ENCODE measurements at regions not wholly inside any gene's neighbourhood (a gene's known extent, or its start where the extent isn't known, plus 50 kb on each side); places are given as distances from the start of the nearest gene placed in this dataset.

DNA sequence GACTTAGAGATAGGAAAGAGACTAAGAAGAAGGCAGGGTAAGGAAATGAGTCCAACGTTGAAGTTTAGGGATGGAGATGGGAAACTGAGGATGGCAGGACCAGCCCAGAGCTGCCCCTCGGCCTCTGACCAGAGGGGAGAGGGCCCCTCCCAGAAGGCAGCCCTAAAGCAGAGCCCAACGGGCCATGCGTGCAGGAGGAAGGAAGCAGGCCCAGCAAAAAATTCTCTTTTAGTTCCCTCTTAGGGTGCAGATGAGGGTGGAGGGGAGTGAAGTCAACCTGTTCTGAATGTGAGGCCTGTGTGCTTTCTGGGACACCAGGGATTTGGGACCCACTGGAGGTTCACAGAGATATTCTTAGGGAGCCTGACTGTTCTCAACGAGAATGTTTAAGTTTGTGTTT, 225.4 kb downstream of the RHOU start:
- intact Hi-C loops (cut with micrococcal nuclease; ENCODE audit: unreplicated experiment): no loop called here
- H3K36me3 ChIP-seq (ENCODE audit: low read depth): no peaks in the 10 kb centered on the region
- H3F3A ChIP-seq (ENCODE audit: insufficient read depth, low read depth): no peaks in the 10 kb centered on the region
- TF ChIP-seq, protein P1, sequence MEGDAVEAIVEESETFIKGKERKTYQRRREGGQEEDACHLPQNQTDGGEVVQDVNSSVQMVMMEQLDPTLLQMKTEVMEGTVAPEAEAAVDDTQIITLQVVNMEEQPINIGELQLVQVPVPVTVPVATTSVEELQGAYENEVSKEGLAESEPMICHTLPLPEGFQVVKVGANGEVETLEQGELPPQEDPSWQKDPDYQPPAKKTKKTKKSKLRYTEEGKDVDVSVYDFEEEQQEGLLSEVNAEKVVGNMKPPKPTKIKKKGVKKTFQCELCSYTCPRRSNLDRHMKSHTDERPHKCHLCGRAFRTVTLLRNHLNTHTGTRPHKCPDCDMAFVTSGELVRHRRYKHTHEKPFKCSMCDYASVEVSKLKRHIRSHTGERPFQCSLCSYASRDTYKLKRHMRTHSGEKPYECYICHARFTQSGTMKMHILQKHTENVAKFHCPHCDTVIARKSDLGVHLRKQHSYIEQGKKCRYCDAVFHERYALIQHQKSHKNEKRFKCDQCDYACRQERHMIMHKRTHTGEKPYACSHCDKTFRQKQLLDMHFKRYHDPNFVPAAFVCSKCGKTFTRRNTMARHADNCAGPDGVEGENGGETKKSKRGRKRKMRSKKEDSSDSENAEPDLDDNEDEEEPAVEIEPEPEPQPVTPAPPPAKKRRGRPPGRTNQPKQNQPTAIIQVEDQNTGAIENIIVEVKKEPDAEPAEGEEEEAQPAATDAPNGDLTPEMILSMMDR (conservative IDR thresholded peaks at IDR 0.05): no peak
- TF ChIP-seq EZH2 (IDR thresholded peaks at IDR 0.05; ENCODE audit: low read depth): no peak
- no peaks in the 10 kb centered on the region for H4K20me1 ChIP-seq (ENCODE audit: insufficient read depth)
- no peak overlapping the region for H3K27ac ChIP-seq
- peaks cover 60% of the 10 kb centered on the region for H3K27me3 ChIP-seq (ENCODE audit: insufficient read depth, low read depth)
- H3K79me2 ChIP-seq (ENCODE audit: low read depth): no peaks in the 10 kb centered on the region
- H3K4me2 ChIP-seq: no peak overlapping the region
- H2AFZ ChIP-seq: no peak overlapping the region
- H3K9me3 ChIP-seq (ENCODE audit: insufficient read depth, low read depth): no peaks in the 10 kb centered on the region
- no peak overlapping the region for H3K4me3 ChIP-seq
- BruUV-seq (replicated peaks): no TSS peak
- ChIA-PET POLR2A (ENCODE audit: unreplicated experiment) (no interaction called here), CTCF (no interaction called here)
- no peaks in the 10 kb centered on the region for H3K4me1 ChIP-seq (replicated peaks; ENCODE audit: insufficient read depth)
- H3K9me2 ChIP-seq (ENCODE audit: insufficient read depth): no peaks in the 10 kb centered on the region
- DNase-seq: no peak

DNA sequence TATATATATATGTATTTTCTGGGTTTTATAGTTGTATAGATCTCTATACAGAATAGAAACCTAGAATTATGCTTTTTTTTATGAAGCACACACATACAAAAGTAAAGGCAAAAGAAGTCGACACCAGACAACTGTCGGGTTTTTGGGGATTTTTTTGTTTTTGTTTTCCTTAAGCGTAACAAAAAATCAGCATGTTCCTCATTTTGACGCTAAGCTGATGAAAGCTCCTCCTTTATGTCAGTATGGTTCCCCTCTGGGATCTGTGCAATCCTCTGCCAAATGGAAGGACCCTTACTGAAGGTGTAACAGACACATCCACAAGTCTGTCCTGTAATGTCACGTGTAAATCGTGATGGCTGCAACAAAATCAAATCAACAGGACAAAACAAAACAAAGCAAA, 226.2 kb downstream of the RHOU start:
- TF ChIP-seq EZH2 (IDR thresholded peaks at IDR 0.05; ENCODE audit: low read depth): no peak
- TF ChIP-seq, protein P1 (conservative IDR thresholded peaks at IDR 0.05): no peak
- no TSS peak for BruUV-seq (replicated peaks)
- Histone ChIP-seq H3K4me3 (no peak overlapping the region), H3K79me2 (ENCODE audit: low read depth) (no peaks in the 10 kb centered on the region), H3F3A (ENCODE audit: insufficient read depth, low read depth) (no peaks in the 10 kb centered on the region), H3K9me2 (ENCODE audit: insufficient read depth) (no peaks in the 10 kb centered on the region), H3K27me3 (ENCODE audit: insufficient read depth, low read depth) (peaks cover 64% of the 10 kb centered on the region), H3K4me1 (replicated peaks; ENCODE audit: insufficient read depth) (no peaks in the 10 kb centered on the region), H3K4me2 (no peak overlapping the region), H3K9me3 (ENCODE audit: insufficient read depth, low read depth) (no peaks in the 10 kb centered on the region), H2AFZ (no peak overlapping the region), H3K27ac (no peak overlapping the region), H3K36me3 (ENCODE audit: low read depth) (no peaks in the 10 kb centered on the region), H4K20me1 (ENCODE audit: insufficient read depth) (no peaks in the 10 kb centered on the region)
- intact Hi-C loops (cut with micrococcal nuclease; ENCODE audit: unreplicated experiment): no loop called here
- ChIA-PET CTCF (no interaction called here), POLR2A (ENCODE audit: unreplicated experiment) (no interaction called here)
- DNase-seq: no peak

DNA sequence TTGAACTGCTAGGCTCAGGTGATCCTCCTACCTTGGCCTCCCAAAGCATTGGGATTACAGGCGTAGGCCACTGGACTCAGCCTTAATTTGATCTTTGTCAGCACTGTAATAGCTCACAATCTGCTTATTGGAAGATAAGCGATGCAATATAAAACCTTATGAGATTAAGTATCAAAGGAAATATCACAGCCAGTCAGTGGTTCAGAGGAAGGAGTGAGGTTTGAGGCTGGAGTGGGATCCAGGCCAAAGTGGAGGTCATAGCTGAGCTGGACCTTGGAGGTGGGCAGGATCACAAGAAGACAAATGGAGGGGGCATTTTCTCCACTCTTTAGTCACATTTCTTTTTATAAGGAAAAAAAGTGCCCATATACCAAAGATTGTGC, 228.5 kb downstream of the RHOU start:
- DNase-seq: no peak
- Histone ChIP-seq H3K4me2 (no peak overlapping the region), H3K27ac (no peak overlapping the region), H3K36me3 (ENCODE audit: low read depth) (no peaks in the 10 kb centered on the region), H3K27me3 (ENCODE audit: insufficient read depth, low read depth) (peaks cover 50% of the 10 kb centered on the region), H3K4me1 (replicated peaks; ENCODE audit: insufficient read depth) (no peaks in the 10 kb centered on the region), H3K9me2 (ENCODE audit: insufficient read depth) (no peaks in the 10 kb centered on the region), H2AFZ (no peak overlapping the region), H4K20me1 (ENCODE audit: insufficient read depth) (no peaks in the 10 kb centered on the region), H3F3A (ENCODE audit: insufficient read depth, low read depth) (no peaks in the 10 kb centered on the region), H3K9me3 (ENCODE audit: insufficient read depth, low read depth) (no peaks in the 10 kb centered on the region), H3K79me2 (ENCODE audit: low read depth) (no peaks in the 10 kb centered on the region), H3K4me3 (no peak overlapping the region)
- intact Hi-C loops (cut with micrococcal nuclease; ENCODE audit: unreplicated experiment): no loop called here
- ChIA-PET POLR2A (ENCODE audit: unreplicated experiment) (no interaction called here), CTCF (no interaction called here)
- BruUV-seq (replicated peaks): no TSS peak
- TF ChIP-seq, protein P1 (conservative IDR thresholded peaks at IDR 0.05): no peak
- TF ChIP-seq EZH2 (IDR thresholded peaks at IDR 0.05; ENCODE audit: low read depth): no peak

Data from PC-9 (cell line).